Activated naive CD4-positive, alpha-beta T cell treated with anti-CD3 and anti-CD28 coated beads, Interleukin-2, amount 50 U/mL, for 24 hours (primary cell): ENCODE measurements at regions not wholly inside any gene's neighbourhood (a gene's known extent, or its start where the extent isn't known, plus 50 kb on each side); places are given as distances from the start of the nearest gene placed in this dataset.

Experiments
- H3K27ac Mint-ChIP-seq: one replicate; pipeline ENCODE4 v1.8.0; 2021; ENCODE audit warnings: mild to moderate bottlenecking, mixed read lengths
- H3K27me3 Mint-ChIP-seq: one replicate; pipeline ENCODE4 v1.8.0; 2021; ENCODE audit warnings: mixed read lengths
- H3K36me3 Mint-ChIP-seq: one replicate; pipeline ENCODE4 v1.8.0; 2021; ENCODE audit warnings: mixed read lengths
- H3K4me1 Mint-ChIP-seq: one replicate; pipeline ENCODE4 v1.8.0; 2021; ENCODE audit warnings: mixed read lengths
- H3K4me3 Mint-ChIP-seq: one replicate; pipeline ENCODE4 v1.8.0; 2021; ENCODE audit warnings: mild to moderate bottlenecking, mixed read lengths
- H3K9me3 Mint-ChIP-seq: one replicate; pipeline ENCODE4 v1.8.0; 2021; ENCODE audit warnings: mixed read lengths

DNA sequence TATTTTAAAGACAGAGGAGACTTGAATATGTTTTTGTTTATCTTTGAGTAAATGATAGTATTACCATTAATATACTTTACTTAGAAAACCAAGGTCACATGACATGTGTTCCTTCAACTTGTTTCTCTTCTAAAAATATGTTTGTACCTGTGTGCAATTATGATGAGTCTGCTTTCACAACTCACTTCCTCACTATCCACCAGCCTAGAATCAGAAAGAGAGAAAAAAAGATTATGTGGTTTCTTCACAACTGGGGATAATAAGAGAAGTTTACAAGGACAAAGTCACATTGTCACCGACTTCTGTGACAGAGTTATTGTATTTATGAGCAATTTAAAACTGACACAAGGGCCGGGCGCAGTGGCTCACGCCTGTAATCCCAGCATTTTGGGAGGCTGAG lies 1112.1 kb downstream of the RPA4 start:
- H3K36me3 Mint-ChIP-seq = no peaks in the 10 kb centered on the region
- H3K27me3 Mint-ChIP-seq = no peaks in the 10 kb centered on the region
- no peaks in the 10 kb centered on the region for H3K9me3 Mint-ChIP-seq

DNA sequence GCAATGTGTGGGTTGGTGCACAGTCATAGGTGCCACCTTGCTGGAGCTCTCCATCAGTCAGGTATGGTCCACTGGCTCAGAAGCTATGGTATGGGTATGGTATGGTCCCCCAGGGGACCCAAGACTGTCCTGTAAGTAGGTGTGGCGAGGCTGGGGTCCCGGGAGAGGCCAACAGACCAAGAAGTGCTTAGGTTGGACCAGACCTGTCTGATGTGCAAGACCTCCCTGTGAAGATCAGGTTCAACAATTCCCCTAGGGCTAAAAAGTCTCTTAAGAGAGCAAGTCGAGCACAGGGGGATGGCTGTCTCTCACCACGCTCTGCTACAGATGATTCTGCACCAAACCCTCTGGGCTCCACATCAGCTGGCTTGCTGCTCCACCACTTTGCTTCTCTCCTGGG lies 1145.0 kb downstream of the RPA4 start:
- no peaks in the 10 kb centered on the region for H3K36me3 Mint-ChIP-seq
- H3K27me3 Mint-ChIP-seq = no peaks in the 10 kb centered on the region
- H3K27ac Mint-ChIP-seq = no peak overlapping the region
- no peaks in the 10 kb centered on the region for H3K9me3 Mint-ChIP-seq
- H3K4me3 Mint-ChIP-seq = no peak overlapping the region
- H3K4me1 Mint-ChIP-seq = no peaks in the 10 kb centered on the region

More for the DNA sequence above, 1112.1 kb downstream of the RPA4 start:
- no peak overlapping the region for H3K27ac Mint-ChIP-seq
- no peak overlapping the region for H3K4me3 Mint-ChIP-seq
- H3K4me1 Mint-ChIP-seq = no peaks in the 10 kb centered on the region

DNA sequence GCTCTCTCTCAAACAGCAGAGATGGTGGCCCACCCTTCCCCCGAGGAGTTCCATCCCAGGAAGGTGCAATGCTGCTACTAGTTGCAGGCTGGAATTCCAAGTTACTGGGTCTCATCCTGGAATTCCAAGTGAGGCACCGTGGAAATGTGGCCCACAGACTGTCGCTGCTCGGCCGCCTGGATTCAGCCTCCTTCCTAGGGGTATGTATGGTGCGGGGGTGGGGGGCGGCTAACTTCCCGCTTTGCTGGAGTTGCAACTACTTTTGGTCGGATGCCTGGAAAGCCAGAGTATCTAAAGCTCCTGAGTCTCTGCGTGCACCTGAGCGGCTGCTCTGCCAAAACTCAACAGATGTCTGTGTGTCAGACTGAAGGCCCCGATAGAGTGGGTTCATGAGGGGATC lies 1146.2 kb downstream of the RPA4 start:
- Mint-ChIP-seq H3K36me3 (no peaks in the 10 kb centered on the region), H3K27me3 (no peaks in the 10 kb centered on the region), H3K4me3 (no peak overlapping the region)

DNA sequence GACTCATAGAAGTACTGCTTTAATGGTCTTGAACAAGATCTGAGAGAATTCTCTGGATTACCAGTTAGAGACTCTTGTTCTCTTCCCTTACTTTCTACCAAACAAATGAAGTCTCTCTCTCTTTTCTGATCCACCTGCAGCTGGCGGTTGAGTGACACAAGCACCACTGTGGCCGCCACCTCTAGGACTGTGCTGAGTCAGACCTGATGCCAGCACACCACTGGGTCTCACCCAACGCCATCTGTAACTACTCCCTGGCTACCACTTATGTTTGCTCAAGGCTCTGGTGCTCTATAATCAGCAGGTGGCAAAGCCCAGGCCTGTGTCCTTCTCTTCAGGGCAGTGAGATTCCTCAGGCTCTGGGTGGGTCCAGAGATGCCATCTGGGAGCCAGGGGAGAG lies 1173.5 kb downstream of the RPA4 start:
- no peak overlapping the region for H3K27ac Mint-ChIP-seq
- H3K27me3 Mint-ChIP-seq = no peaks in the 10 kb centered on the region
- no peaks in the 10 kb centered on the region for H3K36me3 Mint-ChIP-seq
- no peak overlapping the region for H3K4me3 Mint-ChIP-seq
- no peaks in the 10 kb centered on the region for H3K4me1 Mint-ChIP-seq
- peaks cover 4% of the 10 kb centered on the region for H3K9me3 Mint-ChIP-seq

More for the DNA sequence above, 1146.2 kb downstream of the RPA4 start:
- Mint-ChIP-seq H3K9me3 (no peaks in the 10 kb centered on the region), H3K27ac (no peak overlapping the region), H3K4me1 (no peaks in the 10 kb centered on the region)

DNA sequence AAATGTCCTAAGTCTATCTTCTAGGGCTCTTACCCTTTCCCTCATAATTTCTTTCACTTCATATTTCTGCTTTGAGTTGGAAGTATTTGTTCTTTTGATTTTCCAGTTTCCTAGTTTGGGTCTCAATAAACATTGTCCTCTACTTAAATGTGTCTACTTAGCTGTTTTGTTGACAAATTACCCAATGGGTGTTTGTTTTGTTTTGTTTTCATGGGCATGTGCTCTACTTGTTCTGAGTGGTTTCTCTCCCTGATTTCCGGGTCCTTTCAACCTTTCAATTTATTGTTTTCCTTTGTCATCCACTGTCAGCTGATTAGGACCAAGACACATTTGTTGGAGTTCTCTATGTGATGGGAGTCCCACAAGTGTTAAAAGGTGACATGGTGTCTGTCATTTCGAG lies 1181.4 kb downstream of the RPA4 start:
- Mint-ChIP-seq H3K4me3 (no peak overlapping the region), H3K27ac (no peak overlapping the region), H3K4me1 (no peaks in the 10 kb centered on the region), H3K27me3 (no peaks in the 10 kb centered on the region), H3K36me3 (no peaks in the 10 kb centered on the region), H3K9me3 (no peaks in the 10 kb centered on the region)

DNA sequence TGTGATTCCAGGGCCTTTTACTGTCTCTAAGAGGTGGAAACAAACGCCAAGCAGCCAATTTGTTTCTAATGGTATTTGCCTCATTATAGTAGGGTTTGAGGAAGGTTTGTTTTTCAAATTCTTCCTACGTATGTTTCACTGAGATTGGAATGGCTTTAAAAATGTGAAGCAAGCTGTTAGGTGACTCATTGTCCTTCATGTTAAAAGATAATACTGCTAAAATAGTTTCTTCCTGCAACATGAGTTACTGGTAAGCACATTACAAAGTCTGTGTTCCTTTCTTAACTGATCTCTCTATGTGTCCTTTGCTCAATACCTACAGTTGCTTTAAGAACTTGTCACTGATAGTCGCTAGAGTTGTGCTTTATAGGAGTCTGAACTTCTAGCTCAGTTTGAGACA lies 1183.9 kb downstream of the RPA4 start:
- no peaks in the 10 kb centered on the region for H3K27me3 Mint-ChIP-seq

DNA sequence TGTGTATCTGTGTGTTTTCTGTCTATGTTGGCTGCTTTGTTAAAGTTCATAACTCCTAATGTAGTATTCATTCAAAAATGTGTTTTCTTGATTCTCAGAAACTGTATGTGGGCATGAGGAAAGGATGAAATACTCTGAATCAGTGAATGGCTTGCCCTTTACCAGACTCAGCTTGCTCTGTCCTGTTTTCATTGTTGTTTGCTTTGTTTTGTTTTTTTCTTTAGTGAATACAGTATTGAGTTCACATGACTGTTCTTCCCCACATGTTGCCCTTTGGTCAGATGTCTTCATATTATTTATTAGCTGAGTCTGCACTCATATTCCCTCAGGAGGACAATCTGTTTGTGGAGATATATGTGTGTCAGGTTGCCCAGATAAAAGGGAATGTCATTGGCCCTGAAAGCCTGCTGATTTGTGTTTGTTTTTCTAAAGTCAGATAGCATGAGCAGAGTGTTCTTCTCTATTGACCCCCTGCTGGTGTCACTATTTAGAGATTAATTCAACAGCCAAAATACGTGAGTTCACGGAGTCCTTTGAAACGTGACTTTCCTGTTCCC lies 1184.4 kb downstream of the RPA4 start:
- no peak overlapping the region for H3K27ac Mint-ChIP-seq
- H3K4me1 Mint-ChIP-seq = no peaks in the 10 kb centered on the region
- H3K27me3 Mint-ChIP-seq = no peaks in the 10 kb centered on the region
- H3K4me3 Mint-ChIP-seq = no peak overlapping the region
- no peaks in the 10 kb centered on the region for H3K9me3 Mint-ChIP-seq
- no peaks in the 10 kb centered on the region for H3K36me3 Mint-ChIP-seq

More for the DNA sequence above, 1183.9 kb downstream of the RPA4 start:
- Mint-ChIP-seq H3K4me3 (no peak overlapping the region), H3K27ac (no peak overlapping the region), H3K9me3 (no peaks in the 10 kb centered on the region), H3K4me1 (no peaks in the 10 kb centered on the region), H3K36me3 (no peaks in the 10 kb centered on the region)

DNA sequence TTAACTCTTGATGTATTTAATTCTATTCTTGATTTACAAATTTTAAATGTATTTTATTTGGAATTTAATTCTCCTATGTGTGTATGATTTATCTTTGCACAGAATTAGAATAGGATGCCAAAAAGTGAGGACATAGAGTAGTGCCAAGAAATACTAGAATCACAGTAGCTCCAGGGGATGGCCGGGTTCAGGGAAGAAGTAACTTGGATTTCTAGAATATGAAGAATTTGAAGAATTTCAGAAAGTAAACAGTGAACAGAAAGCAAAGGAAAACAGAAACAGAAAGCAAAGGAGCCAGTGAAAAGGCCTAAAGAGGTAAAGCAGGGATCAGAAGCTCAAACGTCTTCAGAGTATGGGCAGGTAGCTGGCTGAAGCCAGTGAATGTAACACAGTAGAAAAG lies 1187.6 kb downstream of the RPA4 start:
- H3K27me3 Mint-ChIP-seq = no peaks in the 10 kb centered on the region
- no peaks in the 10 kb centered on the region for H3K9me3 Mint-ChIP-seq
- H3K27ac Mint-ChIP-seq = no peak overlapping the region
- no peak overlapping the region for H3K4me3 Mint-ChIP-seq
- H3K4me1 Mint-ChIP-seq = no peaks in the 10 kb centered on the region
- H3K36me3 Mint-ChIP-seq = no peaks in the 10 kb centered on the region

DNA sequence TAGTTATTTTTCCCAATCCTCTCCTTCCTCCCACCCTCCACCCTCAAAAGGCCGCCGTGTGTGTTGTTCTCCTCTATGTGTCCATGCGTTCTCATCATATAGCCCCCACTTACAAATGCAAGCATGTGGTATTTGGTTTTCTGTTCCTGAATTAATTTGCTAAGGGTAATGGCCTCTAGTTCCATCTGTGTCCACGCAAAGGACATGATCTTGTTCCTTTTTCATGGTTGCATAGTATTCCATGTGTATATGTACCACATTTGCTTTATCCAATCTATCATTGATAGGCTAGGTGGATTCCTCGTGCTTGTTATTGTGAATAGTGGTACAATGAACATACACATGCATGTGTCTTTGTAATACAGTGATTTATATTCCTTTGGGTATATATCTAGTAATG lies 1193.7 kb downstream of the RPA4 start:
- H3K4me3 Mint-ChIP-seq = no peak overlapping the region
- no peaks in the 10 kb centered on the region for H3K36me3 Mint-ChIP-seq
- no peaks in the 10 kb centered on the region for H3K9me3 Mint-ChIP-seq
- H3K27ac Mint-ChIP-seq = no peak overlapping the region
- H3K4me1 Mint-ChIP-seq = no peaks in the 10 kb centered on the region
- no peaks in the 10 kb centered on the region for H3K27me3 Mint-ChIP-seq

DNA sequence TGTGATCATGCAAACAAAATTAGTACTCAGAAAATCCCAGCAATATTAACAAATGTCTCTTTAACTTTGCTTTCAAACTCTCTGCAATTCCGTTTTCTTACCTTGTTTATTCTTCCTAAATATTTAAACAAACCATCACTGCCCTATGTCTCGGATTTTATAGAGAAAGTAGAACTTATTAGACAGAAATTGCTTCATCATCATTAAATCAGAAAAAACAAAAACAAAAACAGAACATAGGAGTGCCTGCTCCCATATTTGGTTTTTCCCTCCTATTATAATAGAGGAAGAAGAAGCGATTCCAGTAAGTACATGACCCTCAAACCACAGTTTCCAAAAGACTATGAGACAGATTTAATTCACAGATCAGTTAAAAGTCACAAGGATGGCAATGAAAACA lies 1228.0 kb downstream of the RPA4 start:
- Mint-ChIP-seq H3K27me3 (no peaks in the 10 kb centered on the region), H3K36me3 (no peaks in the 10 kb centered on the region), H3K4me3 (no peak overlapping the region), H3K9me3 (no peaks in the 10 kb centered on the region), H3K27ac (no peak overlapping the region), H3K4me1 (no peaks in the 10 kb centered on the region)

DNA sequence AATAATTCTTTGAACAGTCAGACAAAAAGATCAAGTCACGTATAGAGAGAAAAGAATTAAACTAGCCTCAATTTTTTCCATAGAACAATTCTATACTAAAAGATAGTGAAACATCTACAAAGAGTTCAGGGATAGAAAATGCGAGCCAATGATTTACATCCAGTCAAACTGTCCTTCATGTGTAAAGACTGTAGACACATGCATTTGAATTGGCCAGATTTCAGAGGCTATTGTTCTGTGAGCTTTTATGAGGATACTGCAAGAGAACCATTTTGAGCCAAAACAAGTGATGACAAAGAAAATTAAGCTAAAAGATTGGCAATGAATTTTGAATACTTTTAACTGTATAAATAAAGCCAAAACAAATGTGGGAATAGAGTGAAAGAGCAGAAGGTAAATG lies 1230.3 kb downstream of the RPA4 start:
- Mint-ChIP-seq H3K27me3 (no peaks in the 10 kb centered on the region), H3K4me1 (no peaks in the 10 kb centered on the region)

DNA sequence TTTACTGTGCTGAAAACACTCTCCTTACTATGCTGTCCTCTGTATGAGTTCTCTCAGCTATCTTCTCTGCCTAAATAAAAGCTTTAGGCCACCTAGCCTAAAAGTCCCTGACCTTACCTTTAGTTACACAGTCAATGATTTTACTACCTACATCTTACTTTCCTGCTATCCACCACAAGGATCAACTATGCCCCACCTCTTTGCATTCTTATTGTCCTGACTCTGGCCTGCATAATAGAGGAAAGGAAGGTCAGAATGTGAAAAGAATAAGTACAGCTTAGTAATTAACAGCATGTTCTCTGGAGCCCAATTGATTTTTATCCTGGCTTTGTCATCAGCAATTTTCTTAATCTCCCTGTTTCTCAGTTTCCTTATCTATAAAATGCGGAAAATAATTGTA lies 1257.8 kb downstream of the RPA4 start:
- H3K9me3 Mint-ChIP-seq = no peaks in the 10 kb centered on the region
- H3K36me3 Mint-ChIP-seq = no peaks in the 10 kb centered on the region
- no peak overlapping the region for H3K27ac Mint-ChIP-seq
- H3K4me1 Mint-ChIP-seq = no peaks in the 10 kb centered on the region
- H3K27me3 Mint-ChIP-seq = no peaks in the 10 kb centered on the region
- no peak overlapping the region for H3K4me3 Mint-ChIP-seq

More for the DNA sequence above, 1230.3 kb downstream of the RPA4 start:
- Mint-ChIP-seq H3K36me3 (no peaks in the 10 kb centered on the region), H3K9me3 (no peaks in the 10 kb centered on the region), H3K4me3 (no peak overlapping the region), H3K27ac (no peak overlapping the region)

DNA sequence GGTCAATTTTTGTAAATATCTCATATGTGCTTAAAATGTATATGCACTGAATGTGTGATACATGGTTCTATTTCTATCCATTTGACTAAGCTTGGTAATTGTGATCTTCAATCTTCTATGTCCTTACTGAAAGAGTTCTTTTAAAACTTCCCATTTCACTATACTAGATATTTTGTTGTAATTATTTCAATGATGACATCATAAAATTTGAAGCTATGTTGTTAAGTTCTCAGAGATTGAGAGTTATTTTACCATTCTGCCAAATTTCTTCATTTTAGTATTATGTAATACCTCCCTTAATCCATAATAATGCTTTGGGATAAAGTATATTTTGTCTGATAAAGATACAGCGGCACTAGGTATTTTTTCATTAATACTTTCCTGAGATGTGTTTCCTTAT lies 1307.3 kb downstream of the RPA4 start:
- no peak overlapping the region for H3K27ac Mint-ChIP-seq
- H3K4me1 Mint-ChIP-seq = no peaks in the 10 kb centered on the region
- no peak overlapping the region for H3K4me3 Mint-ChIP-seq
- H3K9me3 Mint-ChIP-seq = no peaks in the 10 kb centered on the region
- no peaks in the 10 kb centered on the region for H3K36me3 Mint-ChIP-seq
- H3K27me3 Mint-ChIP-seq = no peaks in the 10 kb centered on the region

DNA sequence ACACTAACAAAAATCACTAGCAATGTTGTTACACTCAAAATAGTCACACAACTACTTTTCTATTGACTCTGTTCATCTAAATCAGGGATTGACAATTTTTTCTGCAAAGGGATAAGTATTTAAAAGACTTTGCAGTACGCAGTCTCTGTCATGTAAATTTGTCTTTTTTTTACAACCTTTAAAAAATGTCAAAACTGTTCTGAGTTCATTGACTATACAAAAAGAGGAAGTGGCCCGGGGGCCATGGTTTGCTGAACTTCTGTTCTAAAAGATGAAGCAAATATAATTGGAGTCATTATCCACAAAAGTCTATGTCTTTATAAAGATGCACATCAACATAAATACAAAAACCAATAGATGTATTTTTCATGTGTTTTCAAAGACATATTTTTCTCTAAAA lies 1310.3 kb downstream of the RPA4 start:
- Mint-ChIP-seq H3K27ac (no peak overlapping the region), H3K27me3 (no peaks in the 10 kb centered on the region)

DNA sequence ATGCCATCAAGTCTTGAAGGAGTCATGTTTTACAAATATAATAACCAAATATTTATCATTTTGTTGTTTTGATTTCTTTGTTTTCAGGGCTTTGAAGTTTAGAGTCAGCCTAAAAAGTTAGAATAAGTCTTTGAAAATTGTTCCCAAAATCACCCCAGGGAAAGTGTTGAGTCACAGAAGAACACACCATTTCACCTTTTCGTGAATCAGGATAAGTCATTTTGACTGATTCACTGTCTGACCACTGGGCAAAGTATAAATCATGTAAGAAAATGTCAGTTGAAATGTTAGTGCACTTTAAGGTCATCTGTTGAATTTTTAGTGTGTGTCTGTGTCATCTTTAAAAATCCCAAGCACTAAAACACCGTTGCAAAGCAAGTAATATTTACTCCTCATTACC lies 1320.1 kb downstream of the RPA4 start:
- Mint-ChIP-seq H3K9me3 (no peaks in the 10 kb centered on the region), H3K4me3 (no peak overlapping the region), H3K4me1 (no peaks in the 10 kb centered on the region), H3K36me3 (no peaks in the 10 kb centered on the region), H3K27me3 (no peaks in the 10 kb centered on the region), H3K27ac (no peak overlapping the region)

More for the DNA sequence above, 1310.3 kb downstream of the RPA4 start:
- Mint-ChIP-seq H3K36me3 (no peaks in the 10 kb centered on the region), H3K4me3 (no peak overlapping the region), H3K9me3 (no peaks in the 10 kb centered on the region), H3K4me1 (no peaks in the 10 kb centered on the region)

DNA sequence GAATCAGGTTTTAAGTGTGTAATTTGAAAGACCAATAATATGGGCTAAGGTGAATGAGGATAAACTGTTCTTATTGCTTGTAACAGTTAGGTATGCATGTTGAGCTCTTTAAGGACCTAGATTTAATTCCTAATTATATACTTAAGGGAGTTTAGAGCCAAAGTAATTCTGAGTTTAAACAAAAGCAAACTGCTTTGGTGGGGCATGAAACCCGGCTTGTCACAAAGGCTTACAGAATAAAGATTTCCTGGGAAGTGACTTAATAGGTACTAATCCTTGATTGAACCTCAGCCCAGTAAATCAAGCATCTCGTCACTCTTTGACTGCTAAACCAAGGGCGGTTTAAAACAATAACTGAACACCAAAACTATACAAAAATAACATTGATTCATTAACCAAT lies 1324.2 kb downstream of the RPA4 start:
- Mint-ChIP-seq H3K27me3 (no peaks in the 10 kb centered on the region), H3K27ac (no peak overlapping the region), H3K9me3 (peaks cover 8% of the 10 kb centered on the region), H3K4me3 (no peak overlapping the region), H3K36me3 (no peaks in the 10 kb centered on the region), H3K4me1 (no peaks in the 10 kb centered on the region)

DNA sequence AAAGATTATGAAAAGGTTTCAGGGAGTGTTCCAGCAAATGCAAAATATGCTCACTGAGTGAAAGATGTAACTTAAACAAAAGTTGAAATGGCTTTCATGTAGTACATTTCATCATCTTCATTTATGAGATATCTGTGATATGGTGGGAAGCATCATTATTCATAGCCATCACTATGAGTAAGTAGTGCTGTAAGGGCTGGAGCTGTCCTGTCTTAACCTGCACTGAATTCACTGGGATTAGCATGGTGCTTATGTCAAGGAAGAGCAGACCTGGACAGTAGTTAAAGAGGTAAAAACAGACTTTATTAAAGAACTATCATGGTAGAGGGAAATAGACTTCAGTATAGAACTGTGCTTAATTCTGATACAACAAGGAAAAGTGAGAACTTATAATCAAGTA lies 1347.3 kb downstream of the RPA4 start:
- H3K36me3 Mint-ChIP-seq = no peaks in the 10 kb centered on the region
- H3K27ac Mint-ChIP-seq = no peak overlapping the region
- no peak overlapping the region for H3K4me3 Mint-ChIP-seq
- no peaks in the 10 kb centered on the region for H3K4me1 Mint-ChIP-seq
- H3K9me3 Mint-ChIP-seq = peaks cover 9% of the 10 kb centered on the region
- no peaks in the 10 kb centered on the region for H3K27me3 Mint-ChIP-seq
